ENCODE measurements at regions not wholly inside any gene's neighbourhood (a gene's known extent, or its start where the extent isn't known, plus 50 kb on each side); places are given as distances from the start of the nearest gene placed in this dataset.

GRCh38 chr13:67577361-67577760, 347.2 kb upstream of the PCDH9 start:
- H3K36me3 ChIP-seq (ENCODE audit: insufficient read depth, low read length) = no peaks in the 10 kb centered on the region
- no peaks in the 10 kb centered on the region for H3K27me3 ChIP-seq (ENCODE audit: insufficient read depth, low read length)
- no peaks in the 10 kb centered on the region for H3K9me3 ChIP-seq (ENCODE audit: low read length)
- no peak overlapping the region for H2AFZ ChIP-seq (ENCODE audit: low read depth, low read length)
- H3K4me3 ChIP-seq (ENCODE audit: low read length) = no peak overlapping the region
- no peaks in the 10 kb centered on the region for H3K4me1 ChIP-seq (ENCODE audit: insufficient read depth, low read length)

- Histone ChIP-seq H3K9me3 (ENCODE audit: low read length) (no peaks in the 10 kb centered on the region), H3K4me1 (ENCODE audit: insufficient read depth, low read length) (no peaks in the 10 kb centered on the region), H3K27me3 (ENCODE audit: insufficient read depth, low read length) (no peaks in the 10 kb centered on the region), H3K36me3 (ENCODE audit: insufficient read depth, low read length) (no peaks in the 10 kb centered on the region), H2AFZ (ENCODE audit: low read depth, low read length) (no peak overlapping the region), H3K4me3 (ENCODE audit: low read length) (no peak overlapping the region)
Observed at GRCh38 chr13:67574320-67575233, 344.4 kb upstream of the PCDH9 start.

- Histone ChIP-seq H3K4me3 (ENCODE audit: low read length) (no peak overlapping the region), H3K9me3 (ENCODE audit: low read length) (no peaks in the 10 kb centered on the region), H3K4me1 (ENCODE audit: insufficient read depth, low read length) (no peaks in the 10 kb centered on the region), H2AFZ (ENCODE audit: low read depth, low read length) (no peak overlapping the region), H3K36me3 (ENCODE audit: insufficient read depth, low read length) (no peaks in the 10 kb centered on the region), H3K27me3 (ENCODE audit: insufficient read depth, low read length) (no peaks in the 10 kb centered on the region)
Observed at GRCh38 chr13:67568205-67568604, 338.1 kb upstream of the PCDH9 start.

- Histone ChIP-seq H3K27me3 (ENCODE audit: insufficient read depth, low read length) (no peaks in the 10 kb centered on the region), H2AFZ (ENCODE audit: low read depth, low read length) (no peak overlapping the region), H3K4me1 (ENCODE audit: insufficient read depth, low read length) (no peaks in the 10 kb centered on the region), H3K4me3 (ENCODE audit: low read length) (no peak overlapping the region), H3K36me3 (ENCODE audit: insufficient read depth, low read length) (no peaks in the 10 kb centered on the region), H3K9me3 (ENCODE audit: low read length) (no peaks in the 10 kb centered on the region)
Observed at GRCh38 chr13:67557642-67558241, 327.6 kb upstream of the PCDH9 start.

GRCh38 chr13:67557118-67557517, 327.0 kb upstream of the PCDH9 start:
- Histone ChIP-seq H3K36me3 (ENCODE audit: insufficient read depth, low read length) (no peaks in the 10 kb centered on the region), H2AFZ (ENCODE audit: low read depth, low read length) (no peak overlapping the region), H3K27me3 (ENCODE audit: insufficient read depth, low read length) (no peaks in the 10 kb centered on the region), H3K9me3 (ENCODE audit: low read length) (no peaks in the 10 kb centered on the region), H3K4me3 (ENCODE audit: low read length) (no peak overlapping the region), H3K4me1 (ENCODE audit: insufficient read depth, low read length) (no peaks in the 10 kb centered on the region)

GRCh38 chr13:67554746-67555452, 324.8 kb upstream of the PCDH9 start:
- H3K4me3 ChIP-seq (ENCODE audit: low read length) = no peak overlapping the region
- H3K27me3 ChIP-seq (ENCODE audit: insufficient read depth, low read length) = no peaks in the 10 kb centered on the region
- no peaks in the 10 kb centered on the region for H3K9me3 ChIP-seq (ENCODE audit: low read length)
- peaks cover 9% of the 10 kb centered on the region for H3K4me1 ChIP-seq (ENCODE audit: insufficient read depth, low read length)
- no peaks in the 10 kb centered on the region for H3K36me3 ChIP-seq (ENCODE audit: insufficient read depth, low read length)
- no peak overlapping the region for H2AFZ ChIP-seq (ENCODE audit: low read depth, low read length)

GRCh38 chr13:67554286-67554685, 324.1 kb upstream of the PCDH9 start:
- H2AFZ ChIP-seq (ENCODE audit: low read depth, low read length) = no peak overlapping the region
- H3K4me1 ChIP-seq (ENCODE audit: insufficient read depth, low read length) = peaks cover 9% of the 10 kb centered on the region
- H3K27me3 ChIP-seq (ENCODE audit: insufficient read depth, low read length) = no peaks in the 10 kb centered on the region
- no peaks in the 10 kb centered on the region for H3K9me3 ChIP-seq (ENCODE audit: low read length)
- H3K4me3 ChIP-seq (ENCODE audit: low read length) = no peak overlapping the region
- no peaks in the 10 kb centered on the region for H3K36me3 ChIP-seq (ENCODE audit: insufficient read depth, low read length)

GRCh38 chr13:67549331-67549730, 319.2 kb upstream of the PCDH9 start:
- Histone ChIP-seq H3K4me3 (ENCODE audit: low read length) (no peak overlapping the region), H3K36me3 (ENCODE audit: insufficient read depth, low read length) (no peaks in the 10 kb centered on the region), H3K9me3 (ENCODE audit: low read length) (no peaks in the 10 kb centered on the region), H3K4me1 (ENCODE audit: insufficient read depth, low read length) (peaks cover 9% of the 10 kb centered on the region), H3K27me3 (ENCODE audit: insufficient read depth, low read length) (no peaks in the 10 kb centered on the region), H2AFZ (ENCODE audit: low read depth, low read length) (no peak overlapping the region)

GRCh38 chr13:67538906-67539305, 308.8 kb upstream of the PCDH9 start:
- Histone ChIP-seq H3K27me3 (ENCODE audit: insufficient read depth, low read length) (no peaks in the 10 kb centered on the region), H3K9me3 (ENCODE audit: low read length) (no peaks in the 10 kb centered on the region), H3K4me3 (ENCODE audit: low read length) (no peak overlapping the region), H3K36me3 (ENCODE audit: insufficient read depth, low read length) (no peaks in the 10 kb centered on the region), H2AFZ (ENCODE audit: low read depth, low read length) (no peak overlapping the region), H3K4me1 (ENCODE audit: insufficient read depth, low read length) (no peaks in the 10 kb centered on the region)

- H3K36me3 ChIP-seq (ENCODE audit: insufficient read depth, low read length) = no peaks in the 10 kb centered on the region
- H2AFZ ChIP-seq (ENCODE audit: low read depth, low read length) = no peak overlapping the region
- no peaks in the 10 kb centered on the region for H3K27me3 ChIP-seq (ENCODE audit: insufficient read depth, low read length)
- H3K4me3 ChIP-seq (ENCODE audit: low read length) = no peak overlapping the region
- no peaks in the 10 kb centered on the region for H3K4me1 ChIP-seq (ENCODE audit: insufficient read depth, low read length)
- no peaks in the 10 kb centered on the region for H3K9me3 ChIP-seq (ENCODE audit: low read length)
Observed at GRCh38 chr13:67520886-67521285, 290.8 kb upstream of the PCDH9 start.

- H3K9me3 ChIP-seq (ENCODE audit: low read length) = no peaks in the 10 kb centered on the region
- no peak overlapping the region for H3K4me3 ChIP-seq (ENCODE audit: low read length)
Observed at GRCh38 chr13:67519356-67519755, 289.2 kb upstream of the PCDH9 start.

GRCh38 chr13:67518785-67519184, 288.6 kb upstream of the PCDH9 start:
- Histone ChIP-seq H3K36me3 (ENCODE audit: insufficient read depth, low read length) (no peaks in the 10 kb centered on the region), H2AFZ (ENCODE audit: low read depth, low read length) (peak overlapping the region; percentile 76), H3K4me1 (ENCODE audit: insufficient read depth, low read length) (no peaks in the 10 kb centered on the region), H3K4me3 (ENCODE audit: low read length) (no peak overlapping the region), H3K27me3 (ENCODE audit: insufficient read depth, low read length) (no peaks in the 10 kb centered on the region), H3K9me3 (ENCODE audit: low read length) (no peaks in the 10 kb centered on the region)

More at GRCh38 chr13:67519356-67519755, 289.2 kb upstream of the PCDH9 start:
- H3K36me3 ChIP-seq (ENCODE audit: insufficient read depth, low read length) = no peaks in the 10 kb centered on the region
- no peaks in the 10 kb centered on the region for H3K27me3 ChIP-seq (ENCODE audit: insufficient read depth, low read length)
- H3K4me1 ChIP-seq (ENCODE audit: insufficient read depth, low read length) = no peaks in the 10 kb centered on the region
- peak overlapping the region; percentile 76 for H2AFZ ChIP-seq (ENCODE audit: low read depth, low read length)

- no peak overlapping the region for H2AFZ ChIP-seq (ENCODE audit: low read depth, low read length)
- no peaks in the 10 kb centered on the region for H3K9me3 ChIP-seq (ENCODE audit: low read length)
- H3K27me3 ChIP-seq (ENCODE audit: insufficient read depth, low read length) = no peaks in the 10 kb centered on the region
- H3K36me3 ChIP-seq (ENCODE audit: insufficient read depth, low read length) = no peaks in the 10 kb centered on the region
- H3K4me3 ChIP-seq (ENCODE audit: low read length) = no peak overlapping the region
- H3K4me1 ChIP-seq (ENCODE audit: insufficient read depth, low read length) = no peaks in the 10 kb centered on the region
Observed at GRCh38 chr13:67515895-67516294, 285.8 kb upstream of the PCDH9 start.

Data from neuron (in vitro differentiated cells).